ENCODE measurements at regions not wholly inside any gene's neighbourhood (a gene's known extent, or its start where the extent isn't known, plus 50 kb on each side); places are given as distances from the start of the nearest gene placed in this dataset.
A peak's percentile ranks its signal among the peaks of the same experiment; 100 is the strongest.

GRCh38 chr16:54506741-54507500 is 220.3 kb upstream of the IRX3 start:
- DNase-seq (ENCODE audit: low spot score in 2 of 2): no peak
- intact Hi-C loops (cut with DNase I): no loop called here
- no peak overlapping the region for H3K4me3 ChIP-seq

GRCh38 chr16:54506214-54506580 is 219.6 kb upstream of the IRX3 start:
- Histone ChIP-seq H3K4me1 (no peaks in the 10 kb centered on the region), H3K36me3 (no peaks in the 10 kb centered on the region), H3K27me3 (no peaks in the 10 kb centered on the region), H3K27ac (no peak overlapping the region), H3K9me3 (no peaks in the 10 kb centered on the region), H3K4me3 (no peak overlapping the region)
- TF ChIP-seq CTCF (IDR thresholded peaks at IDR 0.05): no peak
- intact Hi-C loops (cut with DNase I): no loop called here
- no peak for DNase-seq (ENCODE audit: low spot score in 2 of 2)

More at GRCh38 chr16:54506741-54507500, 220.3 kb upstream of the IRX3 start:
- H3K36me3 ChIP-seq: no peaks in the 10 kb centered on the region
- TF ChIP-seq CTCF (IDR thresholded peaks at IDR 0.05): no peak
- no peaks in the 10 kb centered on the region for H3K27me3 ChIP-seq
- H3K4me1 ChIP-seq: no peaks in the 10 kb centered on the region
- no peak overlapping the region for H3K27ac ChIP-seq
- no peaks in the 10 kb centered on the region for H3K9me3 ChIP-seq

GRCh38 chr16:54505549-54506213 is 219.1 kb upstream of the IRX3 start:
- Histone ChIP-seq H3K36me3 (no peaks in the 10 kb centered on the region), H3K4me1 (no peaks in the 10 kb centered on the region), H3K4me3 (no peak overlapping the region), H3K9me3 (no peaks in the 10 kb centered on the region), H3K27ac (no peak overlapping the region), H3K27me3 (no peaks in the 10 kb centered on the region)
- no peak for TF ChIP-seq CTCF (IDR thresholded peaks at IDR 0.05)
- intact Hi-C loops (cut with DNase I): no loop called here
- peak in 1 of 2 donors; percentile 15 for DNase-seq (ENCODE audit: low spot score in 2 of 2)

GRCh38 chr16:54504372-54504771 is 217.8 kb upstream of the IRX3 start:
- no peak overlapping the region for H3K4me3 ChIP-seq
- intact Hi-C loops (cut with DNase I): no loop called here
- H3K9me3 ChIP-seq: no peaks in the 10 kb centered on the region
- no peaks in the 10 kb centered on the region for H3K36me3 ChIP-seq
- no peaks in the 10 kb centered on the region for H3K27me3 ChIP-seq
- H3K4me1 ChIP-seq: no peaks in the 10 kb centered on the region
- no peak for TF ChIP-seq CTCF (IDR thresholded peaks at IDR 0.05)
- no peak overlapping the region for H3K27ac ChIP-seq
- DNase-seq (ENCODE audit: low spot score in 2 of 2): no peak

- no peak overlapping the region for H3K27ac ChIP-seq
- H3K27me3 ChIP-seq: no peaks in the 10 kb centered on the region
- H3K4me1 ChIP-seq: no peaks in the 10 kb centered on the region
- H3K36me3 ChIP-seq: no peaks in the 10 kb centered on the region
- intact Hi-C loops (cut with DNase I): no loop called here
- DNase-seq (ENCODE audit: low spot score in 2 of 2): no peak
- H3K9me3 ChIP-seq: no peaks in the 10 kb centered on the region
- no peak overlapping the region for H3K4me3 ChIP-seq
- no peak for TF ChIP-seq CTCF (IDR thresholded peaks at IDR 0.05)
Observed at GRCh38 chr16:54503856-54504219, 217.3 kb upstream of the IRX3 start.
